ENCODE measurements at regions not wholly inside any gene's neighbourhood (a gene's known extent, or its start where the extent isn't known, plus 50 kb on each side); places are given as distances from the start of the nearest gene placed in this dataset.

- no peak overlapping the region for H2BK120ac ChIP-seq (replicated peaks; ENCODE audit: low read depth, low read length)
- no peak overlapping the region for H2AK5ac ChIP-seq (ENCODE audit: low read depth, low read length)
- no peak overlapping the region for H3K56ac ChIP-seq (replicated peaks; ENCODE audit: insufficient read length, low read depth, low read length)
- no peak overlapping the region for H3K4me3 ChIP-seq (ENCODE audit: extremely low read depth in 1 of 4, insufficient read depth in 2 of 4, low read depth in 3 of 4, low read length in 4 of 4)
- H2BK15ac ChIP-seq (ENCODE audit: low read length), result no peak overlapping the region
- H3K27me3 ChIP-seq (replicated peaks in 1 of 4; ENCODE audit: control insufficient read depth in 3 of 4, extremely low read depth in 1 of 4, insufficient read depth in 3 of 4, low read length in 3 of 4), result no peaks in the 10 kb centered on the region
- no peak overlapping the region for H3K9ac ChIP-seq (replicated peaks in 1 of 4; ENCODE audit: extremely low read depth in 1 of 4, low read depth in 3 of 4, low read length in 3 of 4)
- CTCF ChIA-PET (ENCODE audit: partially characterized antibody), result interaction anchor here (0.7 to 2.6 kb wide), 7 partner anchors 11 to 339 kb away, joined by 3 to 18 read pairs (median 4); a partner anchor contains a TSS
- H3K14ac ChIP-seq (ENCODE audit: insufficient read length), result no peak overlapping the region
- H4K5ac ChIP-seq (ENCODE audit: insufficient read length, low read depth, low read length), result no peak overlapping the region
- FAIRE-seq (no peak), DNase-seq (ENCODE audit: low read depth in 1 of 2, low spot score in 2 of 2) (no peak)
- no peaks in the 10 kb centered on the region for H3K23me2 ChIP-seq (ENCODE audit: low read depth, low read length)
- no peaks in the 10 kb centered on the region; a peak in 1 of 7 replicates for H3K4me1 ChIP-seq (replicated peaks in 1 of 4; ENCODE audit: control insufficient read depth in 3 of 4, insufficient read depth in 4 of 4, low read length in 3 of 4)
- H3K9me3 ChIP-seq (ENCODE audit: insufficient read depth in 2 of 2, low read depth in 1 of 2, low read length in 1 of 2), result no peaks in the 10 kb centered on the region
- no peak overlapping the region for H2BK5ac ChIP-seq (ENCODE audit: low read depth, low read length)
- WGBS, 2 experiments (ENCODE audit: extremely low coverage in 1 of 2, insufficient coverage in 1 of 2, insufficient read length in 1 of 2, insufficient replicate concordance in 2 of 2, low coverage in 1 of 2, low lambda C conversion rate in 2 of 2, missing lambda C conversion rate in 1 of 2), result 76% methylated on average over 2 of the region's 2 CpGs; no CpG with 5 or more reads in 1 of the 2 experiments
- no peak overlapping the region for H3K4me2 ChIP-seq (ENCODE audit: insufficient read depth in 1 of 2, low read depth in 2 of 2, low read length in 2 of 2)
- no peak overlapping the region for H3K4ac ChIP-seq (replicated peaks; ENCODE audit: insufficient read length, low read depth, low read length)
- H4K91ac ChIP-seq (replicated peaks; ENCODE audit: insufficient read length, low read length), result no peak overlapping the region
- H4K20me1 ChIP-seq (replicated peaks in 1 of 2; ENCODE audit: control insufficient read depth in 1 of 2, insufficient read depth in 2 of 2, low read length in 2 of 2), result peaks cover 0 to 2% of the 10 kb centered on the region in 2 experiments
- no peak overlapping the region for H2BK12ac ChIP-seq (ENCODE audit: low read depth, low read length)
- no peak overlapping the region for H3K18ac ChIP-seq (ENCODE audit: extremely low read depth, low read length)
- POLR2A ChIA-PET (ENCODE audit: partially characterized antibody), result no interaction called here
- H3K36me3 ChIP-seq (ENCODE audit: control insufficient read depth in 2 of 4, insufficient read depth in 4 of 4, low read length in 3 of 4), result no peaks in the 10 kb centered on the region
- H3K79me1 ChIP-seq (ENCODE audit: low read depth, low read length), result peaks cover 4% of the 10 kb centered on the region
- H3K79me2 ChIP-seq (ENCODE audit: control insufficient read depth in 1 of 2, insufficient read depth in 2 of 2, low read length in 2 of 2), result peaks cover 0 to 12% of the 10 kb centered on the region in 2 experiments; a peak in 2 of 4 replicates
- H4K8ac ChIP-seq (ENCODE audit: extremely low read depth, insufficient read depth, low read length), result no peak overlapping the region
- no peak overlapping the region for H2BK20ac ChIP-seq (ENCODE audit: low read length)
- no peak overlapping the region for H2AFZ ChIP-seq (ENCODE audit: low read length)
- H3K27ac ChIP-seq (ENCODE audit: low read depth, low read length), result no peak overlapping the region
- no peak overlapping the region for H3K23ac ChIP-seq (ENCODE audit: insufficient read length)
- TF ChIP-seq BACH1 (IDR thresholded peaks at IDR 0.05; ENCODE audit: low read length), result no peak
- TF ChIP-seq CREB1 (IDR thresholded peaks at IDR 0.05), result no peak
- TF ChIP-seq JUND (IDR thresholded peaks at IDR 0.05; ENCODE audit: low read length), result no peak
- TF ChIP-seq GTF2F1 (IDR thresholded peaks at IDR 0.05; ENCODE audit: borderline replicate concordance, low read depth, low read length), result no peak
- TF ChIP-seq KDM1A (IDR thresholded peaks at IDR 0.05; ENCODE audit: borderline replicate concordance, low read length), result no peak
- TF ChIP-seq ASH2L (IDR thresholded peaks at IDR 0.05; ENCODE audit: low read length), result no peak
- no peak for TF ChIP-seq RBBP5 (IDR thresholded peaks at IDR 0.05; ENCODE audit: borderline replicate concordance, low read depth, low read length)
- TF ChIP-seq SP1 (IDR thresholded peaks at IDR 0.05; ENCODE audit: low read depth, low read length), result no peak
- TF ChIP-seq TEAD4 (IDR thresholded peaks at IDR 0.05; ENCODE audit: low read depth, low read length), result no peak
- TF ChIP-seq SAP30 (IDR thresholded peaks at IDR 0.05; ENCODE audit: insufficient read depth, insufficient replicate concordance, low read length), result no peak
- TF ChIP-seq POU5F1 (IDR thresholded peaks at IDR 0.05; ENCODE audit: low read depth, low read length), result no peak
- TF ChIP-seq RFX5 (IDR thresholded peaks at IDR 0.05; ENCODE audit: borderline replicate concordance, low read depth, low read length), result no peak
- TF ChIP-seq KDM4A (IDR thresholded peaks at IDR 0.05; ENCODE audit: low read depth, low read length, severe bottlenecking), result no peak
- TF ChIP-seq TBP (IDR thresholded peaks at IDR 0.05; ENCODE audit: low read depth, low read length), result no peak
- no peak for TF ChIP-seq CTBP2 (IDR thresholded peaks at IDR 0.05; ENCODE audit: borderline replicate concordance, insufficient read depth, insufficient read length, low read length)
Observed at GRCh38 chr18:46224181-46224775, 120.1 kb downstream of the HAUS1 start.

All from H1 (cell line).